ENCODE measurements at regions not wholly inside any gene's neighbourhood (a gene's known extent, or its start where the extent isn't known, plus 50 kb on each side); places are given as distances from the start of the nearest gene placed in this dataset.
A peak's percentile ranks its signal among the peaks of the same experiment; 100 is the strongest.
"Not testable (repeated sequence)": the region's sequence is repeated elsewhere in the genome, so short reads cannot be mapped to it uniquely, and the experiment has no call there.

DNA sequence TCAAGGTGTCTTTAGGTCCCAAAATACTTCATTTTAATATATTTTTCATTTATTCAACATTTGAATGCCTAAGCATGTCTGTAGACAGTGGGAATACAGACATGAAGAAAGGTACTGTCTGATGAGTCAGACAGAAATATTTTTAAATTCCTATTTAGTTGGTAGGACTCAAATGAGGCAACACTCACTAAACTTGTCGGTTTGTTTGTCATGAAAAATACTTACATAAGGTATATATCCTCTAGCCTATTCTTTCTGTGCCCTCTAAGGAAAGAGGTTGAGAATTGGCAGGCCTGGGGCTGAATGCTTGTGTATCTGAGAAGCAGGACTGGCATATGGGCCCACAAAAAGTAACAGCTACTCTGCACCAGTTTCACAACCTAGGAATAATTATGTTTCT, 423.6 kb upstream of the MDFIC2 start:
- no peak for DNase-seq

DNA sequence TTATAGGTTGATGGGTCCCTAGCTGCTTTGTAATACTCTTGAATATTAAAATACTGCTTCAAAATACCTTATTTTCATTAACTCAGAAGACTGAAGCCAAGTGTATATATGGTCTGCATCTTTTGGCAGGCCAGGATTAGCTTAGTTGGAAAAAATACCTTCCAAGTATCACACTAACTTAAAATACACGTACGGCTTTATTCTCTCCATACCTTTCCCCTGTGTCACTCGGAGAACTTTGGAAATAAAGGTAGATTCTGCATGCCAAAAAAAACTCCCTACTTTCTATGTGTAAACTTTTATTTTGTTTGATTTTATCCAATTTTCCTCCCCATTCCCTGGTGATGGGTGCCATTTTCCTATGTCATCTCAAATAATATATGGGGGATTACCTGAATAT, 422.3 kb upstream of the MDFIC2 start:
- DNase-seq, result no peak

DNA sequence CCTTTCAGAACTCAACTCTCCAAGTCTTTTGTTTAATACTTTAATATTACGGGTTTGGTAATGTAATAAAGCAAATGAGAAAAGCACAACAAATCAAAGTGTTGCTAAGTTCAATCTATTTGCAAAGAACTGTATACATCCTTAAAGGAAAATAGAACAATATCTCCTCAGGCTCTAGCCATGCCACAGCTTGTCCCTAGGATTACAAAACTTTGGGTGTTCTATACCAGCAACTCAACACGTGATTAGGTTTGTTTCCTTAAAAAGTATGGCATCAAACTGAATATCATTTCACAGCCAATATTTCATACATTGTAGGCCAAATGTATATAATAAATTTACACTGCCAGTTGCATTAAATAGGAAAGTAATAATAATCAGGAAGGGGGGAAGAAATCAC, 418.6 kb upstream of the MDFIC2 start:
- no peak for DNase-seq

DNA sequence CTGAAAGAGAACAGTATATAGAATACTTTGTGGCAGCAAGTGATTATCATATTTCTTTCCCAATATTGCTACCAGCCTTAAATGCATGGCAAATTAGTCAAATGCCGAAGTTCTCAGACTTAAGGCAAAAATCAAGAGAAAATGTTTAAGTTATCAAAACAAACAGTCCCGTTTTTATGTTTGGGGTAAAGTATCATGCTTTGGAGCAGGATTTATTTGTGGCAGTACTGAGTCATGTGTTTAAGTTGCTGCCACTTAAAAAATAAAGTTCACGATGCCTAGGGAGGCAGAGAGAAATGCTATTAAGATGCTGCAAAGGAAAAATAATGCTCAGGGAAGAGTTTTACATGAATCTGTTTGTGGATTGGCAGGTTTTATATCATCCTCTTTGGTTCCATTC, 417.4 kb upstream of the MDFIC2 start:
- no peak for DNase-seq

DNA sequence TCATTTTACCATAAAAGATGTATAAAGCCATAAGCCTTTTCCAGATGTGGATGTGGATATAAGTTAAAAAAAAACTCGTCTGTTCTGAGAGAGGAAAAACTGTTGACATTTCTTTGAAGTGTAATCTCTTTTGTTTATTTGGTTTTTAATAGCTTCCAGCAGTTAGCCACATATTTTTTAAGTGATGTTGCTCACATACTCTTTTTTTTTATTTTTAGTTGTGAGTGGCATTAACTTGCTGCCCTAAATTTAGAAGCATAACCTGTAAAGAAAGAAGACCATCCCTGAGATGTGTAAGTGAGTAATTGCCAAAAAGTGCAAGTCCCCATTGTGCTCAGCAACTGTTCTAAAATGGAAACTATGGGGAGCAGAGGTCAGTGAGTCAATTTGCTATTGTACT, 415.9 kb upstream of the MDFIC2 start:
- DNase-seq, result no peak

DNA sequence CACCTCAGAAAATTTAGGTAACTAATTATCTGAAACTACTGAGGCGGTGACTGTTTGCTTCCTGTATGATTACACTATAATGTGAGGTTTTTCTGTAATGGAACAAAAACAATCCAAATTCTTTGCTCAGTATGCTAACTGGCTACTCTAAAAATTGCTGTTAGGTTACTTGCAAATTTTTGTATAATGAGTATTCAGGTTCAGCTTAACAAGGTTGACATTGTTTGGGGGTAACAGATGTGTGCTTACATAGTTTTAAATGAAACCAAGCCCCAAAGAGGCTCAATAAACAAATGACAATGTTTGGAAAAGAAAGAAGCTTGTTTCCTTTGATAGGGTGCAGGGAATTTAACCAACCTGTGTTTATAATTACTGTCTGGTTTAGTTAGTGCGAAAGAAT, 414.5 kb upstream of the MDFIC2 start:
- DNase-seq, result no peak

DNA sequence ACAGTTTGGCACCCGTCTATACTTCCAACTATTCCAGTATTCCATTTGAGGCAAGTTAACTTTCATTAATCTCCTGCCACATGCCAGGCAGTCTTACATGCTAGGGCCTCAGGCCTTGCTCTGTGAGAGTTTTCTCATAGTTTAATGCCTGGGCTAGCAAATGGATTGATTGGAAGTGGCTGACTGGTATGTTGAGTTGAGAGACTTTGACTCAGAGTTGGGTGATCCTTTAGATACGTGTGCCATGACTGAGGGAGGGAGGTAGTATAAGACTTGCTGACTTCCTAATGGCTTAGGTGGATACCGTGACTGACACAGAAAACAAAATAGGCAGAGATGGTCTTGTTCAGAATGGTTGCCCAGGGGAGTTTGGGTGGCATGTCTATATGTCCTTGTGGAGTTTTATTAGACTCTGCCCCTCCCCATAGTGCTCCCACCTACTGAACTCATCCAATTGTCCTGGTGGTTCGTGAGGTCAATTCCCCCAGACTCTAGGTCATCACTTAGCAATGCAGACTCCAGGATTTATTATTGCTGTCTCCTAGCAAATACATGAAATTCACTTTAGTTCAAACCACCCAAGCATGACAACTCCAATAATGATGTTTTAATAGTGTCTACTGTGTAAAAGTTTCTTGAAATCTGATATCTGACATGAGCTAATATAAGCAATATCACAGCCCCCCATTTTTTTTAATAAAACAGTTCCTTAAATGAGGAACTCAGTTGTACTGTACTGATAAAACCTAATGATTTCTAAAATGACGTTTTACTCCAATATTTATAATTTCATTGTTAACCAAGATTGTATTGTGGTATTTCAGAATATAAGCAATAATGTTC, 413.9 kb upstream of the MDFIC2 start:
- DNase-seq, result no peak

DNA sequence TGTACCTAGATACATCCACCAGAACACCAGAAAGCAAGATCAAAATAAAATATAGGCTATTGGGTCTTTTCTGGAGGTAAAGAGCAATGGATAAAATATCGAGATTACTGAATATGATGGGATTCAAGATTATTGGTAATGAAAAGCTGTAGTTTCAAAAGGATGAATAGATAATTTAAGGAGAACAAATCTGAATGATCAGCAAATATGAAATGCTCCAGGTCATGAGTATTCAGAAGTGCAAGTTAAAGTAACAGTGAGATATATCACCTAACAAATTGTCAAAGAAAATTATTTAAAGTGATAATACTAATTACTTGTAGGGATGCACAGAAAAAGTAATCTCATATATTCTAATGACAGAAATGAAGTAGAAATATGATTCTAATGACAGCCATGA, 409.6 kb upstream of the MDFIC2 start:
- DNase-seq, result no peak

DNA sequence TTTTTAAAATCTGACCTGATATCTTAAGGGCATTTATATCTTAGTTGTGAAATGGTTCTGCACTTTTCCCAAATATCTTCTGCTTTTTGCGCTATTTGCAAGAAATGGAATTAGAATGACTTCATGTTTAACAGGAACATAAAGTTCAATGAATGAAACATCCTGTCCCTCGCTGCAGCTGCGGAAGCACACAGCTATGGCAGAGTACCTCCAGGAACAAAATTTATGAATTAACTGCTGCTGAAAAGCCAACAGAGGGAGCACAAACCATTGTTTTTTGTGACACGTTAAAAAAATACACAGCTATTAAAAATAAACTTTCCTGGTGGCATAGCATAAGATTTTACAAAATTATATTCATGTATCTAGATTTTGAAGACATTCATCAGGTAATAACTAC, 404.4 kb upstream of the MDFIC2 start:
- no peak for DNase-seq

DNA sequence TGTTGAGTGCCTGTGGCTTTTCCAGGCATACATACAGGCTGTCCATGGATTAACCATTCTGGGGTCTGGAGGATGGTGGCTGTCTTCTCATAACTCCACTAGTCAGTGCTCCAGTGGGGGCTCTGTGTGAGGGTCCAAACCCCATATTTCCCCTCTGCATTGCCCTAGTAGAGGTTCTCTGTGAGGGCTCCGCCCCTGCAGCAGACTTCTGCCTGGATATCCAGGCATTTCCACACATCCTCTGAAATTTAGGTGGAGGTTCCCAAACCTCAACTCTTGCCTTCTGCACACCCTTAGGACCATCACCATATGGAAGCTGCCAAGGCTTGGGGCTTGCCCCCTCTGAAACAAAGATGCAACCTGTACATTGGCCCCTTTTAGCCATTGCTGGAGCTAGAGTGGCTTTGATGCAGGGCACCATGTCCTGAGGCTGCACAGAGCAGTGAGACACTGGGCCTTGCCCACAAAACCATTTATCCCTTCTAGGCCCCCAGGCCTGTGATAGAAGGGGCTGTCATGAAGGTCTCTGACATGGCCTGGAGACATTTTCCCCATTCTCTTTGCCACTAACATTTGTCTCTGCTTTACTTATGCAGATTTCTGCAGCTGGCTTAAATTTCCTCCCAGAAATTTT, 400.1 kb upstream of the MDFIC2 start:
- no peak for DNase-seq

DNA sequence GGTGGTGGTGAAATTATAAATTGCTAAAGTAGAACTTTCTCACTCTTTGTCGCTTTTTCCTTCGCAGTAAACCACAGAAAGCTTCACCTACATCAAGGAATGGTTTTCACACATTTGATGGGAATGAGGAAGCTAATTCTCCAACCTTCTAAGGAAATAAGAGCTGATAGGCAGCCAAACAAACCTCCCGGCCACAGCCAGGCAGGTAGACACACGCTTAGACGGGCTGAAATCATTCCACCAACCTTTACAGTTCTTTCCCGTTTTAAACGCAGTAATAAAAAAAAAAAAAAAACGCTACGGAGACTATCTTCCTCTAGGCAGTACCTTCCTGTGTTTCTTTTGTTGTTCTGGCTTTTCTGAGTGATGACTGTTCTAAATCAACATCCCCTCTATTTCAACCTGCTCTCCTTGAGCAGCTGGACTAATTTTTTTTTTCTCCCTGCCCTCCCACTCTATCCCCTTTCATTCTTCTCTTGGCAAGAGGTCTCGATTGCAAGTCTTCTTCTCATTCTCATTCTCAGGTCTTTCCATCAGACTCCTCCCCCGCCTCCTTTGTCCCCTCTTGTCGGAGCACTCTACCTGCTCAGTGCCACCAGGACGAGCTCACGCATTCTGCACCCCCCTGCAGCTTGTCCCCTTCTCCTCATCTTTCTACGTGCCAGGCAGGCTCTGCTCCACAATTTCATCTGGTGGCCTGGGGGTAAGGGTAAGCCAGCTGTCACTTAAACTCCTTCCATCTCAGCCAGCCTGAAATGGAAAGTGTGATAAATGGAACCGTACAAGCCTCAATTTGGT, 391.1 kb upstream of the MDFIC2 start:
- DNase-seq, result peak; percentile 18

DNA sequence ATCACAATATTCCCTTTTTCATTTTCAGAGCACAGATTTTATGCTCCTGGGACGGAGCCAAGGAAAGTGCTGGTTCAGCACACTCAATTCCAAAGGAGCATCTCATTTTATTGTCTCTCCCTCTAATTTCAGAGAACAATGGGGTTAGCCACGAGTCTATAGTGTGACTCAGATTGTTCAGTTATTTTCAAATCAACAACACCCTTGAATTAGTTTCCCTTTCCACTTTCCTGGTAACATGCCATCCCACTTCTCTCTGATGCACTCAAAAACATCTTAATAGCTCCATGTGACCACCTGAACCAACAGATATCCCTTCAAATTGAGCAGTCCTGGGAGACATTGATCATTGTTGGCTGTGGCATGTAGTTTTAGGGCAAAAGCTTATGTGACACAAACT, 389.7 kb upstream of the MDFIC2 start:
- no peak for DNase-seq

DNA sequence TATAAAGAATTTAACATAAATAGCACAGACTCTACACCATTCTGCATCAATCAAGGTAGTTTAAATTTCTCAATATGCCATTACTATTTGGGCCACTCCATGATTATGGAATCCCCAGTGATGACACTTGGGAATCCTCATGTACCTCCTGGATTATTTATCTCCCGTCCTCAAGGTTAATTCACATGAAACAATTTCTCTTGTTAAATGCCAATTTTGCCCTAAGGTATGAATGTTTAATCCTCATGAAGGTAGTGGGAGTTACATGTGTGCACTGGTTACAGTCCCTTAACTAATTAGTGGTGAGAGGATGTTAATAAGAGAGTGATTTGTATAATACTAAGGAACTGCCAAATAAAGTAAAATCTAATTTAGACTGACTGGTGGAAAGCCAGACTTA, 372.3 kb upstream of the MDFIC2 start:
- no peak for DNase-seq

DNA sequence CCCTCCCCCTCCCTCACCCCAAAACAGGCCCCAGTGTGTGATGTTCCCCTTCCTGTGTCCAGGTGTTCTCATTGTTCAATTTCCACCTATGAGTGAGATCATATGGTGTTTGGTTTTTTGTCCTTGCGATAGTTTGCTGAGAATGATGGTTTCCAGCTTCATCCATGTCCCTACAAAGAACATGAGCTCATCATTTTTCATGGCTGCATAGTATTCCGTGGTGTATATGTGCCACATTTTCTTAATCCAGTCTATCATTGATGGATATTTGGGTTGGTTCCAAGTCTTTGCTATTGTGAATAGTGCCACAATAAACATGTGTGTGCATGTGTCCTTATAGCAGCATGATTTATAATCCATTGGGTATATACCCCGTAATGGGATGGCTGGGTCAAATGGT, 363.4 kb upstream of the MDFIC2 start:
- not testable (repeated sequence) for DNase-seq

DNA sequence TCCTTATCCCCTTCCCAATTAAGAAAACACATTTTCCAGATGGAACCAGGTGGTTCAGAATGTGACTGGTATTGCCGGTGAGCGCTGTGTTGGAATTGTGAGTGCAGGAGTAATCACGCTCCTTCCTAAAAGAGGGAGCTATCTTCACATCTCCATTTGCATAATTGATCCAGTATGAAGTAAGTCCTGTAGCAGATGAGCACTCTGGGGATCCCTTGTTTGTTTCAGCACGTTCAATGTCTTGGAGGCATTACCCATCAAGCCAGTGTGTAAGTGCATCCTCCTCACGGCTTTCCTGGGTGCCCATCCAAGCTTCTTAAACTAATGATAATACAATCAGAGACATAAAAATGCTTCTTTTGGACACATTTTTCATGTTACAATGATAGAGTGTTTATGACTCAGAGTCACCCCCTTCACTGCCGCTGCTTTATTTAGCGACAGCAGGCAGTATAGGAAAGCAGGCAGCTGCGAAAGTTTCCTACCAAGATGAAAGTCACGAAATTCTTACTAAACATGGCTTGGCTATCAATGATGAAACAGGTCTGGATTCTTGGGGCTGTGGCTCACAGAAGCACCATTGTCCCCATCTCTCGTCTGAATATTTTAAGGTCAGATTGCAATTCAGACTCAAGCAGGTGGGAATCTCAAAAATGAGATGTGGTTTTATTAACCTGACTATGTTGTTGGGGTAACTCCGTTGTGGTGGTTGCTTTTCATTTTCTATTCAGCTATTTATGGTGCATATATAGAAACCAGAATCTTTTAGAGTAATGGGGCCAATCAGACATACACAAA, 346.3 kb upstream of the MDFIC2 start:
- no peak for DNase-seq

DNA sequence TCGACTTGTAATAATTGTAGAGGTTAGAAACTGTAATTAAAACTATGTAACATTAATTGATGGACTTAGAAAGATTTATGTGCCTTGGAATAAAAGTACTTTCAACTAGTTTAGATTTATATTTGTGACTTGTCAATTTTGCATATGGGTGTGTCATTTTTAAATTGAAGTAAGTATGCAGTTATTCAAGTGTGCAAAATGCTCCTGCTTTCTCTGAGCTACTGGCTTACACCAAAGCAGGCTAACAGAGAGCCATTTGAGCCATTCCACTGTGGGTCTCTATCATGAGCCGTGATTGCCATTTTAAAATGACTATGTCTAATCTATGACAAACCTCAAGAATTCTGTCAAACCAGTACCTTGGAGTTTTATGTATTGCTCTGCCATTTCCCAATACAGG, 345.0 kb upstream of the MDFIC2 start:
- DNase-seq, result no peak

DNA sequence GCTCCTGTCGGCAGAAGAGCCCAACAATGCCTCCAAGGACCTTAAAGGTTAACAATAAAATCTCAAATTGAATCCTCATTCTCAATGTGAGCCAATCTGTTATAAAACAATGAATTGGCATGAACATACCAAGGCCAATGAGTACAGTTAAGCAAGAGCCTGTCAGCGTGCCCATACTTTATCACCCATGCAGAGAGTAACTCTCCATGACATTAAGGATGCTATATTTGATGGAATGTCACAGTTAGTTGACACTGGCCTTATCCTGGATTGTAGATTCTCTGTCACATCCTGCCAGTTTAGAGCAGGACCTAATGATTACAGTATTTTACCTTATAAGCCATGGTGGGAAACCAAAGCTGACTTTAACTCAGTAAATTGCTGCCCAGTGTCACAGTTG, 335.4 kb upstream of the MDFIC2 start:
- DNase-seq, result no peak

DNA sequence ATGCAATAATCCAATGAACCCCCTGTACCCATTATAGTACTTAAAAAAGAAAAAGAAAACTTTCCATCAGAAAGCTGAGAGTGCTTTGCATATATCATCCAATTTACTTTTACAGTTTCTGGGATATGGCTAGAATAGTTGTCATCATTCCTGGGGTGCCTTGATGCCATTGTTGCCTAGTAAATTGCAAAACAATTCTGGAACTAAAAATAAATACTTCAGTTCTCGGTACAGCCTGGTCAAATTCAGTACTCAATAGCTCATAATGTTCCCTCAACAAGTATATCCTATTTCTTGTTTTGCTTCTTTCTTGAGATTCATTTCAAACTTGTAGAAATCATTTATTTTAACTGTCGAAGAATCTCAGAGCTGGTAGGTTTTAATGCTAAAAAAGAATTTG, 334.7 kb upstream of the MDFIC2 start:
- no peak for DNase-seq

DNA sequence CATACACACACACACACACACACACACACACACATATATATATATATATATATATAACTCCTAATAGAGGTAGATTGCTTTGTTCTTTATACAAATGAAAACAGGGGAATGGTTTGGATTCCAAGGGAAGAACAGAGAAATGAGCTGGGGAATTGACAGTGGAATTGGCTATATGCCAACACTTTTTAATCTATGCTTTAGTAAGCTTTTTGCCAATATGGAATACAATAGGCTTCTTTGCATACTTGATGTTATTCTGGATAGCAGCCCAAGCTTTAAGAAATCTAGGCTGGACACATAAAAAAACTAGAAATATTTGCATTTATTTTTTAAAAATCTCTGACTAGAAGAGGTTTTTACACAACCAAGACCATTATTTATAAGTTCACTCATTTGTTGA, 334.2 kb upstream of the MDFIC2 start:
- DNase-seq, result no peak

DNA sequence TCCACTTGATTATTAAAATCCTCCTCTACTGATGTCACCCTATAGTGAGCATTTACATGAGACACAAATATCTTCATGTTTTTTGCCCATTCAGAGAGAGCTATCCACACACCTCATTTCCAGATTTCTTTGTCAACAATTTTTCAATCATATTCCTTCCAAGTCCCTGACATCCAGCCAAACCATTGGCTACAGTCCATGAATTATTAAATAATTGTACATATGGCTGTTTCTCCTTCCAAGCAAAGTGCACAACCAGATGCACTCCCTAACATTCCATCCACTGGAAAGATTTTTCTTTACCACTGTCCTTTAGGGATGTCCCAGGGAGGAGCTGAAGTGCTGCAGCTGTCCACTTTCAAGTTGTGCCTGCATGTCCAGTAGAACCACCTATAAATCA, 328.0 kb upstream of the MDFIC2 start:
- DNase-seq, result no peak

DNA sequence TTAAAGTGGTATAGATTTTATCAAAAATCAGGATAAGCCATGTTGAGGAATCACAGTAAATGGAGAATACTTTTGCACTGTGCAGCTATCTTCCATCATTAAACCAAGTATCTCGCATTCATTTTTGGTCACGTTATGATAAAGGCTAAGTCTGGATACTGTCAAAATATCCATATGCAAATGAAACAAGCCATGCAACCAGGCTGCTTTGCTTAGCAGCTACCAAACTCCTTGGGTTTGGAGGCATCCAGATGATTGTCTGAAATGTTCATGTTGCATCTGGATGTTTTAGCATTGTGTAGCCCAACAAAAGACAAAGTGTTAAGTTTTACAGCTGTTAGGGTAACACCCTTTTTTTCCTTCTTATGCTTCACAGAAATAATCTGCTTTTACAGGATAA, 322.9 kb upstream of the MDFIC2 start:
- DNase-seq, result no peak

DNA sequence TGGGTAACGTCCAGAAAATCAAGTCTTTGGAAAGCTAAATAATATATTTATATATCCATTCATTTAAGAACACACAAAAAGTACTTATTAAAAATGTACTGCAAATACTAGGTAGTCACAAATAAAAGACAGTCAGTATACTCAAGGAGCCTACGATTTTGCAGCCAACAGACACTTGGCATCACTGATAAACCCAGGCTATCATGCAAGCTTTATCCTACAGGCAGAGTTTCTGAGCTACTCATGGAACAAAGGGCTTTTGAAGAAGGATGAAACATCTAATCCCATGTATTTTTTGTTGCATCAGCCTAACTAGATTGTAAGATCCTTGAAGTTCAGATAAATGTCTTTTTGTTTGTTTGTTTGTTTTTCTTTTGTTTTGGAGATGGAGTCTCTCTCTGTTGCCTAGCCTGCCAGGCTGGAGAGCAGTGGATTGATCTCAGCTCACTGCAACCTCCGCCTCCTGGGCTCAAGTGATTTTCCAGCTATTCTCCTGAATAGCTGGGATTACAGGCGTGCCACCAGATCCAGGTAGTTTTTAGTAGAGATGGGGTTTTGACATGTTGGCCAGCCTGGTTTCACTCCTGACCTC, 319.4 kb upstream of the MDFIC2 start:
- DNase-seq, result no peak

DNA sequence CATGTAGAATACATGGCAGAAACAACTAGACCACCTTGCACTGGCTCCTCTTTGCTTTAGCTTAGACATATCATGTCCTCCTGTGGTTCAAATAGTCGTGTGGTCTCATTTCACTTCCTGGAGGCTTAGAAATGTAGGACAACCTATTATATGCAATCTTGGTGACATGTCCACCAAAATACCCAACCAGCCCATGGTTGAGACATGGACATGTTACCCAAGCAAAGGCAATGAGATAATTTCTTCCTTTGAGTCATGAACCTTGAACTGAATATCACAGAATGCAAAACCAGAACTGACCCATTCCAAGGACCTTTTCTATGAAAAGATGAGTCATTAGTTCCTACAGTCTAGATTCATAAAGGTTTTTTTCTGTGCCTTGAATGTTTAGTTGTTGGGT, 309.0 kb upstream of the MDFIC2 start:
- no peak for DNase-seq

Measured in NCI-H2171 treated with DMSO at 0.1 percent for 48 hours (cell line).